Peyer's patch (tissue), 4 donors: ENCODE measurements at regions not wholly inside any gene's neighbourhood (a gene's known extent, or its start where the extent isn't known, plus 50 kb on each side); places are given as distances from the start of the nearest gene placed in this dataset.

Source experiments
- CTCF ChIP-seq, 6 experiments: fragments of 450-650 bp in 4 of 6; fragments of 200-600 bp in 2 of 6; sonication (generic) in 1 of 6; IDR thresholded peaks; one replicate each; pipeline ENCODE4 v1.5.1; 2017 to 2019; ENCODE audit warnings: antibody characterized with exemption in 6 of 6, mild to moderate bottlenecking in 3 of 6, moderate library complexity in 1 of 6
- POLR2A ChIP-seq, 2 donors: fragments of 450-650 bp; IDR thresholded peaks; one replicate each; pipeline ENCODE4 v1.5.1; 2017; ENCODE audit warnings: antibody characterized with exemption in 2 of 2, mild to moderate bottlenecking in 2 of 2, moderate library complexity in 2 of 2

- TF ChIP-seq CTCF (IDR thresholded peaks at IDR 0.05) = no peak
- TF ChIP-seq POLR2A (IDR thresholded peaks at IDR 0.05) = no peak
Observed at GRCh38 chr3:189070965-189071364, 100.8 kb upstream of the TPRG1 start.
